ENCODE measurements at regions not wholly inside any gene's neighbourhood (a gene's known extent, or its start where the extent isn't known, plus 50 kb on each side); places are given as distances from the start of the nearest gene placed in this dataset.

- no peaks in the 10 kb centered on the region for H3K36me3 ChIP-seq
- no peak overlapping the region for H3K27ac ChIP-seq (replicated peaks)
- no peaks in the 10 kb centered on the region for H3K9me3 ChIP-seq (replicated peaks)
- intact Hi-C loops (cut with micrococcal nuclease): no loop called here
- no peak overlapping the region for H3K4me3 ChIP-seq
- no peaks in the 10 kb centered on the region for H3K4me1 ChIP-seq
- no peak for DNase-seq
- H3K27me3 ChIP-seq (ENCODE audit: low read depth): no peaks in the 10 kb centered on the region
- no peak for TF ChIP-seq CTCF (IDR thresholded peaks at IDR 0.05; ENCODE audit: borderline replicate concordance)
Observed at GRCh38 chr10:93211991-93212390, 138.3 kb downstream of the CYP26A1 start.

GRCh38 chr10:93215312-93215711 is 141.6 kb downstream of the CYP26A1 start:
- Histone ChIP-seq H3K27me3 (ENCODE audit: low read depth) (peaks cover under 1% of the 10 kb centered on the region), H3K9me3 (replicated peaks) (no peaks in the 10 kb centered on the region), H3K36me3 (no peaks in the 10 kb centered on the region), H3K27ac (replicated peaks) (no peak overlapping the region), H3K4me3 (no peak overlapping the region), H3K4me1 (no peaks in the 10 kb centered on the region)
- intact Hi-C loops (cut with micrococcal nuclease): no loop called here
- no peak for DNase-seq
- TF ChIP-seq CTCF (IDR thresholded peaks at IDR 0.05; ENCODE audit: borderline replicate concordance): no peak

GRCh38 chr10:93216341-93216985 is 142.8 kb downstream of the CYP26A1 start:
- Histone ChIP-seq H3K4me3 (no peak overlapping the region), H3K4me1 (no peaks in the 10 kb centered on the region), H3K27ac (replicated peaks) (no peak overlapping the region), H3K27me3 (ENCODE audit: low read depth) (peaks cover 7% of the 10 kb centered on the region), H3K9me3 (replicated peaks) (no peaks in the 10 kb centered on the region), H3K36me3 (no peaks in the 10 kb centered on the region)
- intact Hi-C loops (cut with micrococcal nuclease): no loop called here
- DNase-seq: no peak
- no peak for TF ChIP-seq CTCF (IDR thresholded peaks at IDR 0.05; ENCODE audit: borderline replicate concordance)

- Histone ChIP-seq H3K4me1 (no peaks in the 10 kb centered on the region), H3K4me3 (no peak overlapping the region), H3K27me3 (ENCODE audit: low read depth) (peaks cover 7% of the 10 kb centered on the region), H3K36me3 (no peaks in the 10 kb centered on the region), H3K27ac (replicated peaks) (no peak overlapping the region), H3K9me3 (replicated peaks) (peaks cover 3% of the 10 kb centered on the region)
- DNase-seq: no peak
- intact Hi-C loops (cut with micrococcal nuclease): no loop called here
- TF ChIP-seq CTCF (IDR thresholded peaks at IDR 0.05; ENCODE audit: borderline replicate concordance): no peak
Observed at GRCh38 chr10:93218386-93218785, 144.7 kb downstream of the CYP26A1 start.

- Histone ChIP-seq H3K27ac (replicated peaks) (no peak overlapping the region), H3K4me1 (no peaks in the 10 kb centered on the region), H3K9me3 (replicated peaks) (peaks cover 3% of the 10 kb centered on the region), H3K36me3 (no peaks in the 10 kb centered on the region), H3K27me3 (ENCODE audit: low read depth) (peaks cover 7% of the 10 kb centered on the region), H3K4me3 (no peak overlapping the region)
- intact Hi-C loops (cut with micrococcal nuclease): no loop called here
- no peak for DNase-seq
- no peak for TF ChIP-seq CTCF (IDR thresholded peaks at IDR 0.05; ENCODE audit: borderline replicate concordance)
Observed at GRCh38 chr10:93219347-93219746, 145.7 kb downstream of the CYP26A1 start.
